ENCODE measurements at regions not wholly inside any gene's neighbourhood (a gene's known extent, or its start where the extent isn't known, plus 50 kb on each side); places are given as distances from the start of the nearest gene placed in this dataset.

DNA sequence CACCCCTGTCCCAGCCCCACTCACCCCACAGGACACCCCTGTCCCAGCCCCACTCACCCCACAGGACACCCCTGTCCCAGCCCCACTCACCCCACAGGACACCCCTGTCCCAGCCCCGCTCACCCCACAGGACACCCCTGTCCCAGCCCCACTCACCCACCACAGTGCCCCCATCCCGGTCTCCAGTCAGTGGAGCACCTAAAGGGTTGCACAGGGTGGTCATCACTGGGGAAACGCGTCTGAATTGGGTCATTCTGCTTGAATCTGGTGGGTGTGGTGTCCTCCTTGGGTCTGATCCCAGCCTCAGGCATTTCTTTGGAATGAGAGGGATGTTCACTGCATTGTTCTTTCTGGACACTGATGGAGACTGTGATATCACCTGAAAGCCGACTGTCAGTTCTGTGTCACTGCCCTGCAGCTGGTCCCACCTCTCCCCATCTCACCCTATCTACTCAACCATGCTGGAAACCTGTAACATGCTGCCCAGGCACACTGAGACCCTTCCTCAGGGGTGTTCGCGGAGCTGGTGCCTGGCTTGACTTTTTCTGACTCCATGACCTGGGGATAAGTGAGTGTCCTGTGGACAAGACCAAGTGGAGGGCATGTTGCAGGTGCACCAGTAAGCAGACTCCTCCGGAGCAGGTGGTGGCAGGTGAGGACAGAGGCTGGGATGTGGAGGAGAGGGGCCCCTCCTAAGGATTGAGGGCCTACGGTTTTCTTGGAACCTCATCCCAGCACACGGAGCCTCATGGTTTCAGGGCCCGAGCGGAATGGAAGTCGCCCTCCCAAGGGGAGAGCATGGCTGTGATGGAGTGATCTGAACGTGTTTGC, 262.5 kb upstream of the PPP2R2D start:
- DNase-seq = no peak

DNA sequence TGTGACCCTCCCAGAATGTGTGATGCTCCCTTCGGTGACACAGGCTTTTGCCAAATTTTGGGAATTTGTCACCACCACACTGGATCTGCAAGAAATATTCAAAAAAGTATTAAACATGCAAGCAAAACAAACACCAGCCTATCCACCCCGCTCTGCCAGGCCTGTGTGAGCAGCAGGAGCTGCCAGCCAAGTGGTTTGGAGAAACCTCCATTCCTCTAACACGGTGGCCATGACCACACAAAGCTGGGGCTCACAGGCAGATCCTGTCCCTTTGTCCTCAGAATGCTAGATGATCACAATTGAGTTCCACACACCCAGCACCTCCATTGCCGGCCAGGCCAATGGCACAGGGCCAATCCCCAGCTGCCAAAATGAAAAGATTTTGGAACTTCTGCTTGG, 261.9 kb upstream of the PPP2R2D start:
- DNase-seq = no peak

DNA sequence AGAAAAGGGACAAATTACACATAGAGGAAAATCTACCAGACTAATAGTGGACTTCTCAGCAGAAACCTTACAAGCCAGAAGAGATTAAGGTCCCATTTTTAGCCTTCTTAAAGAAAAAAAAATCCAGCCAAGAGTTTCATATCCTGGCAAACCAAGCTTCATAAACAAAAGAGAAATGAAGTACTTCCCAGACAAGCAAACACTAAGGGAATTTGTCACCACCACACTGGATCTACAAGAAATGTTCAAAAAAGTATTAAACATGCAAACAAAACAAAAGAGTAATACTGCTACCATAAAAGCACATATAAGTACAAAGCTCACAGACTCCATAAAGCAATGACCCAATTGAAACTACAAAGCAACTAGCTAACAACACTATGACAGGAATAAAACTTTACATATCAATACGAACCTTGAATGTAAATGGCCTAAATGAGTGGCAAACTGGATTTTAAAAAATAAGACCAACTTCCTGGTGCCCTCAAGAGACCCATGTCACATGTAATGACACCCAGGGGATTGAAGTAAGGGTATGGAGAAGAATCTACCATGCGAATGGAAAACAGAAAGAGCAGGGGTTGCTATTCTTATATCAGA, 260.7 kb upstream of the PPP2R2D start:
- no peak for DNase-seq

DNA sequence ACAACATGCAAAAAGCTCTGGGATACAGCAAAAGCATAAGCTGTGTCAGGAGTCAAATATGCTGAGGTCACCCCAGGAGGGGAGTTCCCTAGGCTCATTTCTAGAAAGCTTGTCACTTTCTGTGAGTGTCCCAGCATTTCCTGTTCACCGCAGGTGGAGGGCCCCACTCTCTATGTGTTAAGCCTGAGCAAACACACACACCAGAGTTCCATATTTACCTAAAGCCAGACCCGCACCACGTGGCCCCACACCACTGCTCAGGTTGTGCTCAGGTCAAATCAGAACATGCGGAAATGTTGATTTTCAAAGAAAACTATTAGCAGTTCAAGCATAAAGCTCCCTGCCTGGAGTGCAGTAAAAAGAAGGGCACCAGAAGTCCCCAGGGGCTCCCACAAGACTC, 259.6 kb upstream of the PPP2R2D start:
- DNase-seq = no peak

DNA sequence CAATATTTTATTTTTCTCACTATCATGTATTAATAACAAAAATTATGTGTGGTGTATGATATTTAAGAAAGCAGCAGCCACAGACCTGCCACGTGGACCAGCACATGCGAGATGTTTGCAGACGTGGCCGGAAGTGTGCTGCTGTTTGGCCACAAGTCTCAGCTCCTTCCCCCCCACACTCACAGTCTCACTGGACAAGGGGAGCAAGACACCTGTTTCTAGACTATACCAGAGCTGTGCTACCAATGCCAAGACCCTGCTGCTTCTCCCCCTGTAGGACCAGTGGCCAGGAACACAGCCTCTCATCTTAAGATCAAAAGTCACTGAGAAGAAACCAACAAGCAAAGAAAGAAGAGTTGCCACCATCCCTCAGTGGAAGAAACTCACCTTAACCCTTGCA, 258.9 kb upstream of the PPP2R2D start:
- DNase-seq = no peak

DNA sequence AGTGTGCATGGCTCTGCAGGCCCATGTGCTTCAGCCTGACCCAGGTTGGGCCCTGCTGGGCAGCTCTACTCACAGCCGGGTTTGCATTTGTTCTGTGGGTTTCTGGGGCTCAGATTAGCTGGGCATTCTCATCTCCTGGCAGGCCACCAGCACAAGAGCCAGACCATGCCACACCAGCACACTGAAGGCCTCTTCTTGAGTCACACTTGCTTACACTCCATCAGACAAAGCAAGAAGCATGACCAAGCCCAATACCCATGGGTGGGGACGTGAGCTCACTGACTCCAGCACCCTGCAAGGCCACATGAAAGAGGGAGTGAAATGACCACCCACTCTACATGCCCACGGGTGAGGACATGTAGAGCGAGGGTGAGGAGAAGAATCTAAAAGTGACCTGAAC, 257.8 kb upstream of the PPP2R2D start:
- no peak for DNase-seq

DNA sequence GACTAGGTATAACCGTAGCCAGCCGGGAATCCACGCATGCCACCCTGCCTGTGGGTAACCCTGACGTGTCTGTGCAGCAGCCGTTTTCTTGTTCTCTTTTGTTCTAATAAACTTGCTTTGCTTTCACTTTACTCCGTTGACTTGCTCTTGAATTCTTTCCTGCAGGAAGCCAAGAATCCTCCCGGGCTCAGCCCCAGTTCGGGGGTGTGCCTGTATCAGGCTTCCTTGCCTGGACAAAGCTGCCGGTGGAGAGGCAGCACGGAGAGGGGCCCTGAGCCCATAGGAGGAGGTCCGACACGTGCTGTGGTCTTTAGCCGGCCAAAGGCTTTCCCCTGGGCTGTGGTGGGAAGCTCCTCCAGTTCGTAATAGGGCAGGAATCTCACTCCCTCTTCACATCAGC, 256.5 kb upstream of the PPP2R2D start:
- DNase-seq = no peak

DNA sequence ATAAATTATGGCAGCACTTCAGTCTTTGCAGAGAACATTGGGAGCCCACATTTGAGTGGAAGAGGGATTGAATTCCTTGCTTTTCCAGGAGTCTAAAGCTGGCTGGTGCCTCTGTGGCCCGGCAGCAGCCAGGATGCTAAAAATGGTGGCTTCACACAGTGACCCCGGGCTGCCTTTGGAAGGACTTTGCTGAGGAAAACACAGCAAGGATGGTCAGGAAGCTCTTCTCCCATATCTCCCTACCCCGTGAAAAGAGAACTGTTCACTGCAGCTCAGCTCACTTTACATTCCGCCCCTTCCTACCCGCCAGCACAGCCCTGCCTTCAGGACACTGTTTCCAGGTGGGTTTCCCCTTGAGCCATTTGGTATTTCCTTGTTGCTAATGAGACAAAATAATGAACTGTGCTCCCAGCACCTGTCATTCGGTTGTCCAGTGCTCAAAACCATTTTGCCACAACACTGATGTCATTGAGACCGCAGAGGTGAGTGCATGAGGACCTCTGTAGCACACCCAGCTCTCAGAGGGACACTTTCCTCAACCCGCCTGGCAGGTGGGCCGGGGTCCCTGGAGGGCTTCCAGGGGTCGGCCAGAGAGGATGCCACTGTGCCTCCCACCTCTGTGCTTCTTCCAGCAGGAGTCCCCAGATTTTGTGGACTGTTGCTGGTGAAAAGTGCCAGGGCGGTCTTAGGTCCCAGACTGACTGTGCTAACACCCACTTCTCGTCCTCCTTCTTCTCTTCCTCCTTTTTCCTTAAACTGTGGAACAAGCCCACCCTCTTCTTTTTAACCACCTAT, 255.7 kb upstream of the PPP2R2D start:
- no peak for DNase-seq

DNA sequence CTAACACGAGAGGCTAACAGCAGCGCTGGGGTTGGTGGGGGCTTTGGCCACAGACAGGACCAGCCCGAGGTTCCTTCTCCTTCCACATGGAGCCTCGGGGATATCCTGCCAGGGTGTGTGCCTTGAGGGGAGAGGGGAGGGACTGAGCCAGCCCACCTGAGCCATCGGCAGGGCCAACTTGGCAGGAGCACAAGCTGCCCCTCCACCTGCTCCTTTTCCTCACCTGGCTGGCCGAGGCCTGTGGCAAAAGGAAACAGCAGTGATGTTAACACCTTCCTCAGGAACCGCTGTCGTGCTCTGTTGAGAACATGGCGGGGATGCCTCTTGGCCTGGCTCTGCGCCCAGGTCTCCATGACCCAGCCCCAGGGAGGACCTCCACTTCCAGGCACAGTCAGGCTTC, 255.1 kb upstream of the PPP2R2D start:
- no peak for DNase-seq

DNA sequence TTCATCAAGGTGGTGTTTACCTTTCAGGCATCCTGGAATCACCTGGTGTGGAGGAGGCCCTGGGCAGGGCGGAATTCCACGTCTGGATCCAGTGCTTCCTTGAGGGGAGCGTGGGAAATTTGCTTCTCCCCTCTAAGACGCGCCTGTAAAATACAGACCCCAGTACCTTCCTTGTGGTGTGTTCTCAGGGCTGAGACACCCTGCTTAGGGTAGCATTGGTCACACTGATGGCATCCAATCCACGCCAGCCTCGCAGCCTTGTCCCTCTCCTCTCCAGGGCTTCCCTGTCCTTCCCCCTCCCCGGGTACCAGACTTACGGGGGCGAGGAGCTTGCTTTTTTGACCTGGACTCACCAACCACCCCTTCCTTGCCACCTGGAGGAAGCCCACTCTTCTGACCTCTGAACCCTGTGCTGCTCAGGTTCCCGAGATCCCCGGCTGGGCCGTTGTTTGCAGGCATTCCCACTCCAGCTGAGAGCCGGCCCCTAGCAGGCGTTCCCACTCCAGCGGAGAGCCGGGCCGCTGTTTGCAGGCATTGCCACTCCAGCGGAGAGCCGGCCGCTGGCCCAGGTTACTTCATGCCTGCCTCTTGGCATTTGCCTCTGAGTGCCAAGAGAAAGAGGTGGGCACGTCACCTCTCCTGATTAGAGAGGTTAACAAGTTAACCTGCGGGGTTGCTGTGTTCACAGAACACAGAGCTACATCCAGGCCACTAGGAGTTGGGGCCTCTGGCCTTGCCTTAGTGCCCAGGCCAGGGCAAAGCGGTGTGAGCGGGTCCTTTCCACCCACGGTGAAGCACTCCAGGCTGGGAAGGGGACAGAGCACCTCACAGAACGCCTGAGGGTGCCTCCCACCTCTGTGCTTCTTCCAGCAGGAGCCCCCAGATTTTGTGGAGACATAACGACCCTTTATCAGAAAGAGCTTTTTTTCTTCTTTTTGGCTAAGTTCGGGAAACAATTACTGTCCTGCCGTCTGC, 254.0 kb upstream of the PPP2R2D start:
- no peak for DNase-seq

DNA sequence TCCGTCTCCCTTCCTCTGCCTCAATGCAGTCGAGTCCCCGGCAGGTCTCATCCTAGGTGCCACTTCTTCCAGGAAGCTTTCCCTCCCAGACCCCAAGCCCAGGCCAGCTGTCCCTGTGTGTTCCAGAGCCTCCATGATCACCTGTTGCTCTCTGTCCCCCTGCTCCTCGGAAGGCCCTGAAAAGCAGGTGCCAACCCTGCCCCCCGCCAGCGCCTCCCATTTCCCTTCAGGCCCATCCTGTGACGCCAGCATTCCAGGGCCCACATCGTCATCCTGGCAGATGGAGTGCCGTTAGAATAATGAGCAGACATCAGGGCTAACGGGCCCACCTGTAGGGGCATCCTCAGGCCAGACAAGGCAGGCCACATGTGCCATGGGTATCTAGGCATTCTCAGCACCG, 253.0 kb upstream of the PPP2R2D start:
- no peak for DNase-seq

DNA sequence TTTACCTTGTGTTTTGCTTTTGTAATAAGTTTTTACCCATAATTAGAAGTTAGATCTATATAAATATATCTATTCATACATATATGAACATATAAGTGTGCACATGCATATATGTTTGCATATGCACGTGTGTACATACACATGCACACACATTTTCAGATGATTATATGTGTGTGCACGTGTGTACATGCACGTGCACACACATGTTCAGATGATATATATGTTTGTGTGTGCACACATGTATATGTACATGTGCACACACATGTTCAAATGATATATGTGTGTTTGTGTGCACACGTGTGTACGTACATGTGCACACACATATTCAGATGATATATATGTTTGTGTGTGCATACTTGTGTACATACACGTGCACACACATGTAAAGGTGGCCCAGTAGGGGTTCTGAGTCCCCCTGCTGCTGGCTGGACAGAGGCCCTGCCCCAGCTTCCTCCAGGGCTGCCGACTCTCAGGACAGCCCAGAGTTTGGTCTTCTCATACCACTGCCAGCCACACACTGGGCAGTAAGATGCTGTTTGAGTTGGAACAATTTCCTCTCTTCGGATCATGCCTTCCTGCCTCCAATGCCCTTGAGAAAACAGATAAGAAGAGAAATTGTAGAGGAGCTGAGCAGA, 252.3 kb upstream of the PPP2R2D start:
- no peak for DNase-seq

DNA sequence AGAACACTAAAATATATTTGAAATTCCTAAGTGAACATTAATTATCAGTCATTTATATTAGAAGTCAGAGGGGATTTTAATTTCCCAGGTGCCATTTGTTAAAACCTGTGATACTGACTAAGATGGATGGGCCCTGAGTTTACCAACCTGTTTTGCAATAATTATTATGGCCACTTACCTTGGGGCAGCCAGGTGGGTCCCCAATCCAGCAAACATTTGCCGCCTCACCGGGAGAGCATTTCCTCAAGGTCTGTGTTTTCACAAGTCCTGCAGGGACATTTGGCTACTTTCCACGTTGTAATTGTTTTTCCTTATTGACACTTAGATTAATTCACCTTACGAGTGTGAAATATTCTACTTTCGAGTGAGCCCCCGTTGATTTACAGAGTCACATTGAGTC, 251.2 kb upstream of the PPP2R2D start:
- DNase-seq = no peak

DNA sequence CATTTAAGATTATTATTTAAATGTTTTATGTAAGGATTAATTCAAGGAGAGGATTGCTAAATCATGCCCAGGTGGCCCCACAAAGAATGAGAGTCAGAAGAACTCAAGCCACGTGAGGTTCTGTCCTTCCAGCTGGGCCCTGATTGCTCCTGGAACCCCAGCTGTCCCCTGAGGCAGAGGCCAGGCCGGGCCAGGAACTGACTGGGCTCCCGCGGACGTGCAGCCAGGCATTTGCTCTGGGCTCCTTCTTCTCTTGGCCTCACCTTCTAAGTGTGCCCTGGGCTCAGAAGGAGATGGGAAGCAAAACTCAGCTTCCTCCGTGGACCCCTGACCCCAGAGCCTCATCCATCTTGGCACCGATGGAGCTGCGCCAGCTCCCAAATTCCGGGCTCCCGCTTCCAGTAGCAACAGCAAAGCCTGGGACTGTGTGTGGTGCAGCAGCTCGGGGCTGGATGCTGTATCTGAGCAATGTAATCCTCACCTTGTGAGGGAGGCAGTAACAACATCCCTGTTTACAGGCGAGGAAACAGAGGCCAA, 250.6 kb upstream of the PPP2R2D start:
- no peak for DNase-seq

DNA sequence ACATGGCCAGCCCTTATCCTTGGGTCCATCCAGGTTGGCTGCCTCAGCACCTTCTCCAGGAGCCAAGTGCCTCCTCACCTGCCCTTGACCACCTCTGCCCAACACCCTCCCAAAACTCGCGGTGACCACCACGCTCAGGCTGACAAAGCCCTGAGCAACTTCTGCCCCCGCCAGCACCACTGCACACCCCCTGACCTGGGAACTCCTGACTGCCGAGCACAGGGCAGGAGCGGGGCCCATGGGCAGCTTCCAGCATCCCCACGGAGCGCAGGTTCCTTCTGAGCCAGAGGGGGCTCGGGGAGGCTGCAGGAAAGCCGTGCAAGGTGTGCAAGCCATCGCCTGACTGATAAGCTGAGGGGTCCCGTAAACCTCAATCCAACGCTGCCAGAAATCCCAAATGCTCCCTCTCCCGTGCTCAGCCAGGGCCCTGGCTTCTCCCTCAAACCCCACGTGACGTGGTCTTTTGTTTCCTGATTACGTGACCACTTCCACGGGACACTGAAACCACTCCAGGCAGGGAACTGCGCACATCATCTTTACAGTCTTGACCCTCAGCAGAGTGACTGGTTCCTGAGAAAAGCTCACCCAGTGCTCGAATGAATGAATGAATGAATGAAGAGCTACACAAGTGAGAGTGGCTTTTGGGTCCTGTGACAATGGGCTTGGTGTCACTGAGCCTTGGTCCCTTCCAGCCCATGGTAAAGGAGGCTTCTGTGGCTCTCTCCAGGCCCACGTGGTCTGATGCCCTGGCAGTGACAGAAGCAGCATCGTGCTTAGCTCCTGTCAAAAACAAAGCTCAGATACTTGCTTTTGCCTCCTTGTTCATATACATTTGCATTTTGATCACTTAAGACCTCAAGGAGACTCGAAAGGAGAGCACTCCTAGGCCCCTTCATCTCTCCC, 249.8 kb upstream of the PPP2R2D start:
- no peak for DNase-seq

DNA sequence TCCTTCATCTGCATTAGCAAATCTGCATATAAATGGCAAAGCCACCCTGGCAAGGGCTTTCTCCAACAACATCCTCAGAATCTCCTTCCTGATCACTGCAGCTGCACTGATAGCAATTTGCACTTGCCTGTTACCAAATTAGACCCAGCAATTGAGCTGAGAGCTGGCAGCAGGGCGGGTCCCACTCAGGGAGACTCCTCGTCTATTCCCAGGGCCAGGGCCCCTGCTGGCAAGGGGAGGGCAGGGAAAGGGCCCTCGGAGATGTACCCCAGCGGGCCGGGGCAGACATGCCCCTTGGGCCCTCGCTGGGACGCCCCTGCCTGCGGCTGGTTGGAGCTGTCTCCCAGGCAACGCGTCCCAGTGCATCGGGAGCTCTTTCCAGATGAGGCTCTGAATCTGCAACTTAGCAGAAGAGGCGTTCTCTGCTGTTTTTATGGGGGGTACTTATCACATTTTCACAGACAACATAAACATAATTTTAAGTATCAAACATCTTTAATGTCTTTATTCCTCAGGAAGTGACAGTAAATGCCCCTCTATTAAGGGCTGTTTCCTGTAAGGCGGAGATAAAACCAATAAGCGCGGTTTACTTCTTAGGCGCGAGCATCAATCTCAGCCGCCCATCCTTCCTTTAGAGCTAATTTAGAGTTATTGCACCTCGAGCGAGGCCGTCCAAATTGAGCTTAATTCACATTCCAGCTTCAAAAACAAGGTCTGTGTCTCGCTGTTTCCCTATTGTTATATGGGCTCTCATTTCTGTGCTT, 249.0 kb upstream of the PPP2R2D start:
- DNase-seq = no peak

DNA sequence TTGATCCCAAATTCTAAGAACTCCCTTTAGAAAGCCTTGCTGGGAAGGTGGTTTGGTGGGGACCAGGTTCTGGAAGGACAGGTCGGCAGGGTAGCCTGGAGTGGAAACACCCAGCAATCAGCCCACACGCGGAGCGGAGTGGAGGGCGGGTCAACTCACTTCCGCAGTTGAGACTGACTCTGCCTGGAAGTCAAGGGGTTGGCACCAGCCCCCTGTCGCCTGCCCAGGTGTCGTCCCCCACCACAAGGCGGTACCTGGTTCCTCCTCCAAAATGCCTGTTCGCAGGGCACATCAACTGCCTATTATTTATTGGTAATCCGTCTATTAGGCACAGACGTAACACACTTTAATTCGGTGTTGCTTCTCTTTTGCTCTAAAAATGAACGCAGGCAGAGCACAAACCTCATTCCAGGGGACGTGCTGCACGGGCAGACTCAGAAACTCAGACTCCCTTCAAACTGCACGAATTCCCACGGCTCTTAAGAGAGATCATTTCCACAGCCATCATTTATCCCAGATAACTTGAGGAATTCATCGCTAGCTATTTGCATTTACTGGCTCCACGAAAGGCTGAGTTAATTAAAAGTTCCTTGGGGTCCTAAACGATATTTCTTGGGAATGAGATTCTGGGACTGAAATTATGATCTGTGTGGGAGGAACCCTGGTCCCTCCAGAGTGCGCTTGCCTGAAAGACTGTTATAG, 248.2 kb upstream of the PPP2R2D start:
- no peak for DNase-seq

DNA sequence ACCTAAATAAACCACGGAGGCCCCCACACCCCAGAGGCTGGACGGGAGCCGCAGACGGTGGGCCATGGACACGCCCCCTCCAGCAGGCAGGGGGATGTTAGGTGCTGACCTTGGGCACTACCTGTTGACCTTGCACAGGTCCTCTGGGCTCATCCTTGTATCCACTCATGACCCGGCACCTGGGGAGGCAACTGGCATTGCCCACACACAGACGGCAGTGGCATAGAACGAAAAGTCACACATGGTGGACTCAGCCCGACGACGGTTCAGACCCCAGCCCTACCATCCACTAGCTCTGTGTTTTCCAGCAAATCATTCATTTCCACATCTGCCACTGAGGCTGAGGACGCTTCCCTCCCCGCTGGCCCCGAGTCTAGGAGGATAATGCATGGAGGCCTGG, 247.7 kb upstream of the PPP2R2D start:
- no peak for DNase-seq
